ENCODE measurements at regions not wholly inside any gene's neighbourhood (a gene's known extent, or its start where the extent isn't known, plus 50 kb on each side); places are given as distances from the start of the nearest gene placed in this dataset.

DNA sequence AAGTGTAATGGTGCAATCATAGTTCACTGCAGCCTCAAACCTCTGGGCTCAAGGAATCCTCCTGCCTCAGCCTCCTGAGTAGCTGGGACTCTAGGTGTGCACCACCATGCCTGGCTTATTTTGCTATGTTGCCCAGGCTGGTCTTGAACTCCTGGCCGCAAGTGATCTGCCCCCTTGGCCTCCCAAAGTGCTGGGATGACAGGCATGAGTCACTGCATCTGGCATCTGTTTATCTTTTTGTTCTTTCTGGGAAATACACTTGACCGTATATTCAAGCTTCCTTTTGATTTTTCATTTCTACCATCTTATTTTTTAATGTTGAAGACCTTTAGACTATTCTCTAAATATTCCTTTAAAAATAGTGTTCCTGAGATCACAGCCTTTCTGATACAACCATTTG is 82.4 kb upstream of the OSBPL8 start (continued):
- TF ChIP-seq, protein P1, sequence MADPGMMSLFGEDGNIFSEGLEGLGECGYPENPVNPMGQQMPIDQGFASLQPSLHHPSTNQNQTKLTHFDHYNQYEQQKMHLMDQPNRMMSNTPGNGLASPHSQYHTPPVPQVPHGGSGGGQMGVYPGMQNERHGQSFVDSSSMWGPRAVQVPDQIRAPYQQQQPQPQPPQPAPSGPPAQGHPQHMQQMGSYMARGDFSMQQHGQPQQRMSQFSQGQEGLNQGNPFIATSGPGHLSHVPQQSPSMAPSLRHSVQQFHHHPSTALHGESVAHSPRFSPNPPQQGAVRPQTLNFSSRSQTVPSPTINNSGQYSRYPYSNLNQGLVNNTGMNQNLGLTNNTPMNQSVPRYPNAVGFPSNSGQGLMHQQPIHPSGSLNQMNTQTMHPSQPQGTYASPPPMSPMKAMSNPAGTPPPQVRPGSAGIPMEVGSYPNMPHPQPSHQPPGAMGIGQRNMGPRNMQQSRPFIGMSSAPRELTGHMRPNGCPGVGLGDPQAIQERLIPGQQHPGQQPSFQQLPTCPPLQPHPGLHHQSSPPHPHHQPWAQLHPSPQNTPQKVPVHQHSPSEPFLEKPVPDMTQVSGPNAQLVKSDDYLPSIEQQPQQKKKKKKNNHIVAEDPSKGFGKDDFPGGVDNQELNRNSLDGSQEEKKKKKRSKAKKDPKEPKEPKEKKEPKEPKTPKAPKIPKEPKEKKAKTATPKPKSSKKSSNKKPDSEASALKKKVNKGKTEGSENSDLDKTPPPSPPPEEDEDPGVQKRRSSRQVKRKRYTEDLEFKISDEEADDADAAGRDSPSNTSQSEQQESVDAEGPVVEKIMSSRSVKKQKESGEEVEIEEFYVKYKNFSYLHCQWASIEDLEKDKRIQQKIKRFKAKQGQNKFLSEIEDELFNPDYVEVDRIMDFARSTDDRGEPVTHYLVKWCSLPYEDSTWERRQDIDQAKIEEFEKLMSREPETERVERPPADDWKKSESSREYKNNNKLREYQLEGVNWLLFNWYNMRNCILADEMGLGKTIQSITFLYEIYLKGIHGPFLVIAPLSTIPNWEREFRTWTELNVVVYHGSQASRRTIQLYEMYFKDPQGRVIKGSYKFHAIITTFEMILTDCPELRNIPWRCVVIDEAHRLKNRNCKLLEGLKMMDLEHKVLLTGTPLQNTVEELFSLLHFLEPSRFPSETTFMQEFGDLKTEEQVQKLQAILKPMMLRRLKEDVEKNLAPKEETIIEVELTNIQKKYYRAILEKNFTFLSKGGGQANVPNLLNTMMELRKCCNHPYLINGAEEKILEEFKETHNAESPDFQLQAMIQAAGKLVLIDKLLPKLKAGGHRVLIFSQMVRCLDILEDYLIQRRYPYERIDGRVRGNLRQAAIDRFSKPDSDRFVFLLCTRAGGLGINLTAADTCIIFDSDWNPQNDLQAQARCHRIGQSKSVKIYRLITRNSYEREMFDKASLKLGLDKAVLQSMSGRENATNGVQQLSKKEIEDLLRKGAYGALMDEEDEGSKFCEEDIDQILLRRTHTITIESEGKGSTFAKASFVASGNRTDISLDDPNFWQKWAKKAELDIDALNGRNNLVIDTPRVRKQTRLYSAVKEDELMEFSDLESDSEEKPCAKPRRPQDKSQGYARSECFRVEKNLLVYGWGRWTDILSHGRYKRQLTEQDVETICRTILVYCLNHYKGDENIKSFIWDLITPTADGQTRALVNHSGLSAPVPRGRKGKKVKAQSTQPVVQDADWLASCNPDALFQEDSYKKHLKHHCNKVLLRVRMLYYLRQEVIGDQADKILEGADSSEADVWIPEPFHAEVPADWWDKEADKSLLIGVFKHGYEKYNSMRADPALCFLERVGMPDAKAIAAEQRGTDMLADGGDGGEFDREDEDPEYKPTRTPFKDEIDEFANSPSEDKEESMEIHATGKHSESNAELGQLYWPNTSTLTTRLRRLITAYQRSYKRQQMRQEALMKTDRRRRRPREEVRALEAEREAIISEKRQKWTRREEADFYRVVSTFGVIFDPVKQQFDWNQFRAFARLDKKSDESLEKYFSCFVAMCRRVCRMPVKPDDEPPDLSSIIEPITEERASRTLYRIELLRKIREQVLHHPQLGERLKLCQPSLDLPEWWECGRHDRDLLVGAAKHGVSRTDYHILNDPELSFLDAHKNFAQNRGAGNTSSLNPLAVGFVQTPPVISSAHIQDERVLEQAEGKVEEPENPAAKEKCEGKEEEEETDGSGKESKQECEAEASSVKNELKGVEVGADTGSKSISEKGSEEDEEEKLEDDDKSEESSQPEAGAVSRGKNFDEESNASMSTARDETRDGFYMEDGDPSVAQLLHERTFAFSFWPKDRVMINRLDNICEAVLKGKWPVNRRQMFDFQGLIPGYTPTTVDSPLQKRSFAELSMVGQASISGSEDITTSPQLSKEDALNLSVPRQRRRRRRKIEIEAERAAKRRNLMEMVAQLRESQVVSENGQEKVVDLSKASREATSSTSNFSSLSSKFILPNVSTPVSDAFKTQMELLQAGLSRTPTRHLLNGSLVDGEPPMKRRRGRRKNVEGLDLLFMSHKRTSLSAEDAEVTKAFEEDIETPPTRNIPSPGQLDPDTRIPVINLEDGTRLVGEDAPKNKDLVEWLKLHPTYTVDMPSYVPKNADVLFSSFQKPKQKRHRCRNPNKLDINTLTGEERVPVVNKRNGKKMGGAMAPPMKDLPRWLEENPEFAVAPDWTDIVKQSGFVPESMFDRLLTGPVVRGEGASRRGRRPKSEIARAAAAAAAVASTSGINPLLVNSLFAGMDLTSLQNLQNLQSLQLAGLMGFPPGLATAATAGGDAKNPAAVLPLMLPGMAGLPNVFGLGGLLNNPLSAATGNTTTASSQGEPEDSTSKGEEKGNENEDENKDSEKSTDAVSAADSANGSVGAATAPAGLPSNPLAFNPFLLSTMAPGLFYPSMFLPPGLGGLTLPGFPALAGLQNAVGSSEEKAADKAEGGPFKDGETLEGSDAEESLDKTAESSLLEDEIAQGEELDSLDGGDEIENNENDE (IDR thresholded peaks at IDR 0.05; ENCODE audit: insufficient replicate concordance, low read length): no peak
- TF ChIP-seq CREB1 (IDR thresholded peaks at IDR 0.05): no peak
- TF ChIP-seq POLR2A (IDR thresholded peaks at IDR 0.05; ENCODE audit: control extremely low read depth in 1 of 2, low read depth in 2 of 2, low read length in 2 of 2): no peak
- no peak for TF ChIP-seq SP1 (IDR thresholded peaks at IDR 0.05; ENCODE audit: low read depth, low read length)

All from H1 (cell line).